Loucy (cell line): ENCODE measurements at regions not wholly inside any gene's neighbourhood (a gene's known extent, or its start where the extent isn't known, plus 50 kb on each side); places are given as distances from the start of the nearest gene placed in this dataset.

Experiments
- H2AFZ ChIP-seq: fragments of 200-600 bp; sonication (generic); 2 replicates; pipeline ENCODE4 v1.6.0; 2016; ENCODE audit warnings: antibody characterized with exemption, mild to moderate bottlenecking, low read length, moderate library complexity
- H3F3A ChIP-seq: fragments of 200-600 bp; 2 replicates; pipeline ENCODE4 v1.6.0; 2016; ENCODE audit warnings: antibody characterized with exemption, low read depth, mild to moderate bottlenecking
- H3K27me3 ChIP-seq: fragments of 200-600 bp; sonication (generic); 2 replicates; pipeline ENCODE4 v1.6.1; 2014; ENCODE audit warnings: low read length, mild to moderate bottlenecking; ENCODE audit not compliant: insufficient read depth, poor library complexity, severe bottlenecking
- H3K36me3 ChIP-seq: fragments of 200-600 bp; sonication (generic); 2 replicates; pipeline ENCODE4 v1.6.1; 2016; ENCODE audit warnings: low read length; ENCODE audit not compliant: insufficient read depth
- H3K4me1 ChIP-seq: fragments of 200-600 bp; sonication (generic); 2 replicates; pipeline ENCODE4 v1.5.1; 2014; ENCODE audit warnings: low read length, mild to moderate bottlenecking; ENCODE audit not compliant: insufficient read depth, poor library complexity, severe bottlenecking
- H3K4me2 ChIP-seq: fragments of 200-600 bp; sonication (generic); 2 replicates; pipeline ENCODE4 v1.6.0; 2014; ENCODE audit warnings: antibody characterized with exemption, low read length, low read depth, mild to moderate bottlenecking; ENCODE audit not compliant: poor library complexity, severe bottlenecking
- H3K4me3 ChIP-seq: fragments of 200-600 bp; sonication (generic); 2 replicates; pipeline ENCODE4 v1.5.1; 2014; ENCODE audit warnings: low read length, mild to moderate bottlenecking, mixed read lengths; ENCODE audit not compliant: poor library complexity, severe bottlenecking
- H3K79me2 ChIP-seq: fragments of 200-600 bp; sonication (generic); 2 replicates; pipeline ENCODE4 v1.6.1; 2014; ENCODE audit warnings: low read length; ENCODE audit not compliant: insufficient read depth
- H3K9ac ChIP-seq: fragments of 200-600 bp; sonication (generic); 2 replicates; pipeline ENCODE4 v1.6.0; 2014; ENCODE audit warnings: mild to moderate bottlenecking, low read depth, low read length, moderate library complexity; ENCODE audit not compliant: poor library complexity, severe bottlenecking
- H3K9me2 ChIP-seq: fragments of 200-600 bp; sonication (generic); replicated peaks from 2 replicates; pipeline ENCODE4 v1.6.1; 2016; ENCODE audit warnings: low read depth, low read length, mixed read lengths
- H3K9me3 ChIP-seq: fragments of 200-600 bp; sonication (generic); 2 replicates; pipeline ENCODE4 v1.6.1; 2014; ENCODE audit warnings: mild to moderate bottlenecking, antibody characterized with exemption, low read length, low read depth; ENCODE audit not compliant: insufficient read depth
- H4K20me1 ChIP-seq: fragments of 200-600 bp; sonication (generic); 2 replicates; pipeline ENCODE4 v1.6.0; 2014; ENCODE audit warnings: antibody characterized with exemption, low read length, mild to moderate bottlenecking; ENCODE audit not compliant: insufficient read depth, poor library complexity, severe bottlenecking
- CTCF ChIP-seq: fragments of 200-600 bp; sonication (generic); conservative IDR thresholded peaks from 2 replicates; pipeline ENCODE4 v1.5.1; 2014; ENCODE audit warnings: mild to moderate bottlenecking, antibody characterized with exemption, low read length
- EZH2phosphoT487 ChIP-seq: fragments of 200-600 bp; IDR thresholded peaks from 2 replicates; pipeline ENCODE4 v1.6.1; 2018; ENCODE audit warnings: antibody characterized with exemption, mild to moderate bottlenecking, moderate library complexity, borderline replicate concordance

DNA sequence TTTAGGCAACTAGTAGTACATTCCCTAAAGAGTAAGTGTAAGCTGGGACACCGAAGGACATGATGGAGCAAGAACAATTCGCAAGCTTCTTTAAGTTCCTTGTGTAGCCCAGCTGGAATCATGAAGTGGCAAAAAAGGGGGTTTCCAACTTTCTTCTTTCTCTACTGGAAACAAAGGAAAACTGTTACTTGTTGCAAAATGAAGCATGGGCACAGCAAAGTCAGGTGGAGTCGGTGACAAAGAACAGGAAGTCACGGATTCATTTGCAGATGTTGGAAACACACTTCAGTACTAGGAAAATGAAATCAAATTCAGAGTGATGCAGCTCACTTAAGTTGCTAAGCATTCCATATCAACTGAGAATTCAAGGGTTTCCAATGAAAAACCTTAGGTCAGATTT, 706.9 kb upstream of the STXBP6 start:
- no peaks in the 10 kb centered on the region for H4K20me1 ChIP-seq
- no peak overlapping the region for H3K9ac ChIP-seq
- H3K4me3 ChIP-seq, result no peak overlapping the region
- H3K9me3 ChIP-seq, result no peaks in the 10 kb centered on the region
- H3K36me3 ChIP-seq, result no peaks in the 10 kb centered on the region
- H3K27me3 ChIP-seq, result no peaks in the 10 kb centered on the region
- H3K4me2 ChIP-seq, result no peak overlapping the region
- TF ChIP-seq CTCF (no peak), EZH2phosphoT487 (no peak)
- no peaks in the 10 kb centered on the region for H3K79me2 ChIP-seq
- H2AFZ ChIP-seq, result no peak overlapping the region
- H3K4me1 ChIP-seq, result no peaks in the 10 kb centered on the region
- H3F3A ChIP-seq, result no peaks in the 10 kb centered on the region
- H3K9me2 ChIP-seq, result no peaks in the 10 kb centered on the region

DNA sequence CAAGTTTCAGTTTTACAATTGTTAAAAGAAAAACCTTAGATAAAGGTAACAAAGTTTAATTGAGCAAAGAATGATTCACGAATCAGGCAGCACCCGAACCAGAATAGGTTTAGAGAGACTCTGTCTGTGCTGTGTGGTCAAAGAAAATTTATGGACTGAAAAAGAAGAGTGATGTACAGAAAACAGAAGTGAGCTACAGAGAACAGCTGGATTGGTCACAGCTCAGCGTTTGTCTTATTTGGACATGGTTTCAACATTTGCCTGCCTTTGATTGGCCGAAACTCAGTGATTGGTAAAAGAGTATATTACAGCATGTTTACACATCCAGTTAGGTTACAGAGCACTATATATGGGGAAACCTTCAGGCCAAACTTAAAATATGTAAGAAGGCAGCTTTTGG, 703.2 kb upstream of the STXBP6 start:
- H3K9me2 ChIP-seq, result no peaks in the 10 kb centered on the region
- H3K4me2 ChIP-seq, result no peak overlapping the region
- H3K27me3 ChIP-seq, result no peaks in the 10 kb centered on the region
- H3K9ac ChIP-seq, result no peak overlapping the region
- no peaks in the 10 kb centered on the region for H3K4me1 ChIP-seq
- H3K9me3 ChIP-seq, result no peaks in the 10 kb centered on the region
- no peaks in the 10 kb centered on the region for H3K36me3 ChIP-seq
- no peaks in the 10 kb centered on the region for H4K20me1 ChIP-seq
- no peak overlapping the region for H3K4me3 ChIP-seq
- TF ChIP-seq EZH2phosphoT487 (no peak), CTCF (no peak)
- H3K79me2 ChIP-seq, result no peaks in the 10 kb centered on the region
- H2AFZ ChIP-seq, result no peak overlapping the region
- no peaks in the 10 kb centered on the region for H3F3A ChIP-seq

GRCh38 chr14:25750436-25750835, 700.5 kb upstream of the STXBP6 start:
- TF ChIP-seq EZH2phosphoT487, result no peak
- no peak for TF ChIP-seq CTCF
- Histone ChIP-seq H3K9me3 (no peaks in the 10 kb centered on the region), H3K9me2 (no peaks in the 10 kb centered on the region)

More at GRCh38 chr14:25750436-25750835, 700.5 kb upstream of the STXBP6 start:
- H3K36me3 ChIP-seq, result no peaks in the 10 kb centered on the region
- H4K20me1 ChIP-seq, result no peaks in the 10 kb centered on the region
- no peak overlapping the region for H2AFZ ChIP-seq
- no peaks in the 10 kb centered on the region for H3K27me3 ChIP-seq
- H3K4me3 ChIP-seq, result no peak overlapping the region
- no peaks in the 10 kb centered on the region for H3K4me1 ChIP-seq
- H3K9ac ChIP-seq, result no peak overlapping the region
- H3K79me2 ChIP-seq, result no peaks in the 10 kb centered on the region
- H3K4me2 ChIP-seq, result no peak overlapping the region
- no peaks in the 10 kb centered on the region for H3F3A ChIP-seq
